ACC112 (cell line): ENCODE measurements at regions not wholly inside any gene's neighbourhood (a gene's known extent, or its start where the extent isn't known, plus 50 kb on each side); places are given as distances from the start of the nearest gene placed in this dataset.
A peak's percentile ranks its signal among the peaks of the same experiment; 100 is the strongest.

Experiments
- H2AFZ ChIP-seq: fragments of 200-600 bp; sonication (generic); one replicate; pipeline ENCODE4 v1.6.0; 2017; ENCODE audit warnings: antibody characterized with exemption, low read length; ENCODE audit not compliant: unreplicated experiment
- H3K27ac ChIP-seq: fragments of 200-600 bp; sonication (generic); 2 replicates; pipeline ENCODE4 v1.5.1; 2014; ENCODE audit warnings: low read depth, mild to moderate bottlenecking, antibody characterized with exemption, low read length, moderate library complexity
- H3K27me3 ChIP-seq: fragments of 200-600 bp; sonication (generic); 2 replicates; pipeline ENCODE4 v1.6.1; 2014; ENCODE audit warnings: mild to moderate bottlenecking, antibody characterized with exemption, low read length, moderate library complexity, mixed read lengths; ENCODE audit not compliant: insufficient read depth
- H3K36me3 ChIP-seq: fragments of 200-600 bp; sonication (generic); 2 replicates; pipeline ENCODE4 v1.6.1; 2016; ENCODE audit warnings: mild to moderate bottlenecking, antibody characterized with exemption, low read length, moderate library complexity, mixed read lengths; ENCODE audit not compliant: insufficient read depth
- H3K4me1 ChIP-seq: fragments of 200-600 bp; sonication (generic); one replicate; pipeline ENCODE4 v1.6.1; 2016; ENCODE audit warnings: low read length, mixed read lengths; ENCODE audit not compliant: insufficient read depth, unreplicated experiment, control insufficient read depth
- H3K4me3 ChIP-seq: fragments of 200-600 bp; sonication (generic); 2 replicates; pipeline ENCODE4 v1.5.1; 2014; ENCODE audit warnings: mild to moderate bottlenecking, low read depth, low read length
- H3K79me2 ChIP-seq: fragments of 200-600 bp; sonication (generic); one replicate; pipeline ENCODE4 v1.6.0; 2016; ENCODE audit warnings: low read length; ENCODE audit not compliant: control insufficient read depth, unreplicated experiment, insufficient read depth

GRCh38 chr12:115683240-115683780 lies 594.2 kb downstream of the MED13L start:
- no peak overlapping the region for H3K27ac ChIP-seq
- no peak overlapping the region for H3K4me3 ChIP-seq
- no peaks in the 10 kb centered on the region for H3K4me1 ChIP-seq
- no peaks in the 10 kb centered on the region for H3K27me3 ChIP-seq
- no peaks in the 10 kb centered on the region for H3K36me3 ChIP-seq
- H2AFZ ChIP-seq, result no peak overlapping the region
- no peaks in the 10 kb centered on the region for H3K79me2 ChIP-seq

GRCh38 chr12:115680967-115681366 lies 596.5 kb downstream of the MED13L start:
- Histone ChIP-seq H3K4me3 (no peak overlapping the region), H3K27ac (no peak overlapping the region), H3K4me1 (no peaks in the 10 kb centered on the region), H3K27me3 (no peaks in the 10 kb centered on the region), H3K79me2 (no peaks in the 10 kb centered on the region), H2AFZ (no peak overlapping the region), H3K36me3 (no peaks in the 10 kb centered on the region)

GRCh38 chr12:115672506-115673080 lies 604.9 kb downstream of the MED13L start:
- Histone ChIP-seq H3K4me3 (no peak overlapping the region), H2AFZ (no peak overlapping the region), H3K27ac (no peak overlapping the region), H3K79me2 (no peaks in the 10 kb centered on the region), H3K4me1 (no peaks in the 10 kb centered on the region), H3K36me3 (no peaks in the 10 kb centered on the region), H3K27me3 (no peaks in the 10 kb centered on the region)

GRCh38 chr12:115672086-115672485 lies 605.4 kb downstream of the MED13L start:
- no peak overlapping the region for H3K27ac ChIP-seq
- H3K4me3 ChIP-seq, result no peak overlapping the region
- H3K27me3 ChIP-seq, result no peaks in the 10 kb centered on the region
- H3K79me2 ChIP-seq, result no peaks in the 10 kb centered on the region
- H2AFZ ChIP-seq, result no peak overlapping the region
- no peaks in the 10 kb centered on the region for H3K4me1 ChIP-seq
- H3K36me3 ChIP-seq, result no peaks in the 10 kb centered on the region

GRCh38 chr12:115670869-115671268 lies 606.6 kb downstream of the MED13L start:
- Histone ChIP-seq H3K4me3 (no peak overlapping the region), H2AFZ (no peak overlapping the region), H3K27ac (no peak overlapping the region), H3K4me1 (no peaks in the 10 kb centered on the region), H3K79me2 (no peaks in the 10 kb centered on the region), H3K36me3 (no peaks in the 10 kb centered on the region), H3K27me3 (no peaks in the 10 kb centered on the region)

GRCh38 chr12:115667116-115667515 lies 610.4 kb downstream of the MED13L start:
- Histone ChIP-seq H3K4me1 (no peaks in the 10 kb centered on the region), H3K27me3 (no peaks in the 10 kb centered on the region), H2AFZ (no peak overlapping the region), H3K4me3 (no peak overlapping the region), H3K79me2 (no peaks in the 10 kb centered on the region), H3K36me3 (no peaks in the 10 kb centered on the region), H3K27ac (no peak overlapping the region)

- H3K79me2 ChIP-seq, result no peaks in the 10 kb centered on the region
- H3K4me3 ChIP-seq, result no peak overlapping the region
- H3K27ac ChIP-seq, result no peak overlapping the region
- no peak overlapping the region for H2AFZ ChIP-seq
- no peaks in the 10 kb centered on the region for H3K27me3 ChIP-seq
- peaks cover 4% of the 10 kb centered on the region for H3K4me1 ChIP-seq
- H3K36me3 ChIP-seq, result no peaks in the 10 kb centered on the region
Measured at GRCh38 chr12:115666168-115666567, 611.3 kb downstream of the MED13L start.

GRCh38 chr12:115661112-115661511 lies 616.4 kb downstream of the MED13L start:
- Histone ChIP-seq H3K4me1 (peaks cover 16% of the 10 kb centered on the region), H3K79me2 (no peaks in the 10 kb centered on the region), H3K27me3 (no peaks in the 10 kb centered on the region), H3K27ac (peak overlapping the region; percentile 51), H3K36me3 (no peaks in the 10 kb centered on the region), H2AFZ (no peak overlapping the region), H3K4me3 (no peak overlapping the region)

- no peaks in the 10 kb centered on the region for H3K36me3 ChIP-seq
- H3K4me3 ChIP-seq, result peak overlapping the region; percentile 11; the same call in 1 of the 2 replicates
- no peaks in the 10 kb centered on the region for H3K27me3 ChIP-seq
- peaks cover 16% of the 10 kb centered on the region for H3K4me1 ChIP-seq
- H2AFZ ChIP-seq, result no peak overlapping the region
- peak overlapping the region; percentile 51 for H3K27ac ChIP-seq
- H3K79me2 ChIP-seq, result no peaks in the 10 kb centered on the region
Measured at GRCh38 chr12:115660211-115660805, 617.2 kb downstream of the MED13L start.

GRCh38 chr12:115659422-115659821 lies 618.1 kb downstream of the MED13L start:
- H2AFZ ChIP-seq, result no peak overlapping the region
- no peak overlapping the region for H3K4me3 ChIP-seq
- peaks cover 16% of the 10 kb centered on the region for H3K4me1 ChIP-seq
- no peaks in the 10 kb centered on the region for H3K79me2 ChIP-seq
- H3K27ac ChIP-seq, result no peak overlapping the region
- no peaks in the 10 kb centered on the region for H3K27me3 ChIP-seq
- H3K36me3 ChIP-seq, result no peaks in the 10 kb centered on the region
